ENCODE measurements at regions not wholly inside any gene's neighbourhood (a gene's known extent, or its start where the extent isn't known, plus 50 kb on each side); places are given as distances from the start of the nearest gene placed in this dataset.

DNA sequence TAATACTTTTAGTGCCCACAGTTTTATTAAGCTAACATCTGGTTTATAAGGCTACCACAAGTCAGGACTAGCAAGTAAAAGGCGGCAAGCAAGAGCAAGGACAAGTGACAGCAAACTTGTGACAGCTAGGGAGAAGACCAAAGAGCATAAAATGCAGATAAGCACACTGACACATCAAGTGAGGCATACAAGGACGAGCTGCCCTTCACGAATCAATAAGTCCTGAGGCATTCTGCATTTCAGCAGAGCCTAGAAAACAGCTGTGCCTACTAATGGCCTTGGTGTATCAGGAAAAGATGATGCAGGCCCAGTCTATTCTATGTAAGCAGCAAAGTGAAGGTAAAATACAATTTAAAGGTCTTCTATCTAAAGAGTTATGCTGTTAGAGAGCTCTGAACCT lies 74.8 kb downstream of the KRTAP19-8 start:
- TF ChIP-seq CTCF (IDR thresholded peaks at IDR 0.05) = no peak
- TF ChIP-seq POLR2A (IDR thresholded peaks at IDR 0.05) = no peak

Data from heart left ventricle (tissue), 13 donors.